ENCODE measurements at regions not wholly inside any gene's neighbourhood (a gene's known extent, or its start where the extent isn't known, plus 50 kb on each side); places are given as distances from the start of the nearest gene placed in this dataset.

DNA sequence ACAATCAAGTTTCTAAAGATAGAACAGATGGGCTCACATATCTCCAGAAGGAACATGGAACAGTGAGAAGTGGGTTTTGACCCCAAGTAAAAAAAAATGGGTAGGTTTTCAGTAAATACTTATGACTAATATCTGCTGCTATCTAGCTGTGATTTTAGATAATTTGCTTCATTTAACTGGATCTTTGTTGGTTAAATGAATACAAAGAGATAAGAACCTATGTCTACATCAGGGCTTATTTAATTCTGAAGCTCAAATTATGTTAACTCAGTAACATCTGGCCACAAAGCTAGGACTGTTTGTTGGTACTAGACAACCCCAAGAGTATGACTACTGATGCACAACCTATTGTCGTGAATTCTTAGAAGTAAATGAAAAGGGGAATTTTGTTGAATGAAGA, 144.4 kb upstream of the SESN3 start:
- no peaks in the 10 kb centered on the region for H3K9me3 ChIP-seq
- no peaks in the 10 kb centered on the region for H3K27me3 ChIP-seq
- H3K27ac ChIP-seq = no peak overlapping the region
- no peaks in the 10 kb centered on the region for H3K36me3 ChIP-seq
- no peak for TF ChIP-seq CTCF (IDR thresholded peaks at IDR 0.05)
- H3K4me1 ChIP-seq (ENCODE audit: control insufficient read depth in 1 of 2, insufficient read depth in 1 of 2, low read depth in 1 of 2, low read length in 1 of 2) = peaks cover 21 to 22% of the 10 kb centered on the region in 2 experiments
- no peak overlapping the region for H3K4me3 ChIP-seq (ENCODE audit: low read depth in 1 of 2, low read length in 1 of 2)

- no peak overlapping the region for H3K27ac ChIP-seq
- no peak for TF ChIP-seq CTCF (IDR thresholded peaks at IDR 0.05)
- no peaks in the 10 kb centered on the region for H3K36me3 ChIP-seq
- H3K4me1 ChIP-seq (ENCODE audit: control insufficient read depth in 1 of 2, insufficient read depth in 1 of 2, low read depth in 1 of 2, low read length in 1 of 2) = peaks cover 23 to 24% of the 10 kb centered on the region in 2 experiments
- H3K27me3 ChIP-seq = no peaks in the 10 kb centered on the region
- no peaks in the 10 kb centered on the region for H3K9me3 ChIP-seq
- no peak overlapping the region for H3K4me3 ChIP-seq (ENCODE audit: low read depth in 1 of 2, low read length in 1 of 2)
Measured at GRCh38 chr11:95374105-95374504, 143.1 kb upstream of the SESN3 start.

DNA sequence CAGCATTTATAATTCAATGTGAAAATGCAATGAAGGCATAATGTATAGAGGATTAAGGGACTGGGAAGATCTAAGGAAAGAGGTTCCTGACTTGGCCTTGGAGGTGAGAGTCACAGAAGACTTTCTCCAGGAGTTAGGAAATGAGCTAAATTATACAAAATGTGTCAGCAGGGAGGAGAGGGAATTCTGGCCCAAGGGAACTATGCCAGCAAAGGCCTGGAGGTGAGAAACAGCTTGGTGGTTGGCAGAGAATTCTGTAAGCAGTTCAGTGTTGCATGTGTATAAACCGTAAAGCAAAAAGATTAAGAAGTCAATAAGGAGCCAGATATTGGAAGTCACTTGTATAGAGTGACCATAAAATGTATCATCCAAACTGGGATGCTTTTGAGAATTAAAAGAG, 142.2 kb upstream of the SESN3 start:
- Histone ChIP-seq H3K27me3 (no peaks in the 10 kb centered on the region), H3K27ac (no peak overlapping the region), H3K4me1 (ENCODE audit: control insufficient read depth in 1 of 2, insufficient read depth in 1 of 2, low read depth in 1 of 2, low read length in 1 of 2) (peaks cover 23 to 24% of the 10 kb centered on the region in 2 experiments), H3K36me3 (no peaks in the 10 kb centered on the region), H3K4me3 (ENCODE audit: low read depth in 1 of 2, low read length in 1 of 2) (no peak overlapping the region), H3K9me3 (no peaks in the 10 kb centered on the region)
- TF ChIP-seq CTCF (IDR thresholded peaks at IDR 0.05) = no peak

- Histone ChIP-seq H3K4me1 (ENCODE audit: control insufficient read depth in 1 of 2, insufficient read depth in 1 of 2, low read depth in 1 of 2, low read length in 1 of 2) (peaks cover 23 to 24% of the 10 kb centered on the region in 2 experiments), H3K36me3 (no peaks in the 10 kb centered on the region), H3K27me3 (no peaks in the 10 kb centered on the region), H3K9me3 (no peaks in the 10 kb centered on the region), H3K4me3 (ENCODE audit: low read depth in 1 of 2, low read length in 1 of 2) (no peak overlapping the region), H3K27ac (peak overlapping the region; percentile 56)
- TF ChIP-seq CTCF (IDR thresholded peaks at IDR 0.05) = no peak
Measured at GRCh38 chr11:95372097-95372656, 141.2 kb upstream of the SESN3 start.

DNA sequence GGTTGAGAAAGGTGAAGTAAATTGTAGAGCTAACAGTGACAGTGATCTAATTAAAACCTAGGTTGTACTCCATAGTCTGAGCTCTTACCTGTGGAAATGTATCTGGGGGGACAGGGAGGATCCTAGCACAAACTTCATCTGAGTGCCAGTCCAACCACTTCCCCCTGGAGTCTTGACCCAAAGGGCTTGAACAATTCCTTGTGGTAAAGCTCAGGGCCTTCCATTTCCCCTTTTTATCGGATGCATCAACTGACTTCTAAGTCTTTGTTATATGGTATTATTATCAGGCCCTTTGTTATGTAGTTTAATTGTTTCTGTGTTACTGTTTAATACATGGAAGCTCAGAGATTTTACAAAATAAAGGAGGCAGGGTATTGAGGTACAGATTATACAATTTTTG, 140.2 kb upstream of the SESN3 start:
- H3K4me3 ChIP-seq (ENCODE audit: low read depth in 1 of 2, low read length in 1 of 2) = no peak overlapping the region
- H3K9me3 ChIP-seq = no peaks in the 10 kb centered on the region
- TF ChIP-seq CTCF (IDR thresholded peaks at IDR 0.05) = no peak
- no peaks in the 10 kb centered on the region for H3K36me3 ChIP-seq
- no peaks in the 10 kb centered on the region for H3K27me3 ChIP-seq
- peak overlapping the region; percentile 56 for H3K27ac ChIP-seq
- peaks cover 25 to 28% of the 10 kb centered on the region in 2 experiments for H3K4me1 ChIP-seq (ENCODE audit: control insufficient read depth in 1 of 2, insufficient read depth in 1 of 2, low read depth in 1 of 2, low read length in 1 of 2)

- Histone ChIP-seq H3K9me3 (no peaks in the 10 kb centered on the region), H3K27ac (no peak overlapping the region), H3K4me1 (ENCODE audit: control insufficient read depth in 1 of 2, insufficient read depth in 1 of 2, low read depth in 1 of 2, low read length in 1 of 2) (peaks cover 59 to 63% of the 10 kb centered on the region in 2 experiments), H3K4me3 (ENCODE audit: low read depth in 1 of 2, low read length in 1 of 2) (no peak overlapping the region), H3K27me3 (no peaks in the 10 kb centered on the region), H3K36me3 (no peaks in the 10 kb centered on the region)
- TF ChIP-seq CTCF (IDR thresholded peaks at IDR 0.05) = no peak
Measured at GRCh38 chr11:95367726-95368125, 136.7 kb upstream of the SESN3 start.
